ENCODE measurements at regions not wholly inside any gene's neighbourhood (a gene's known extent, or its start where the extent isn't known, plus 50 kb on each side); places are given as distances from the start of the nearest gene placed in this dataset.

DNA sequence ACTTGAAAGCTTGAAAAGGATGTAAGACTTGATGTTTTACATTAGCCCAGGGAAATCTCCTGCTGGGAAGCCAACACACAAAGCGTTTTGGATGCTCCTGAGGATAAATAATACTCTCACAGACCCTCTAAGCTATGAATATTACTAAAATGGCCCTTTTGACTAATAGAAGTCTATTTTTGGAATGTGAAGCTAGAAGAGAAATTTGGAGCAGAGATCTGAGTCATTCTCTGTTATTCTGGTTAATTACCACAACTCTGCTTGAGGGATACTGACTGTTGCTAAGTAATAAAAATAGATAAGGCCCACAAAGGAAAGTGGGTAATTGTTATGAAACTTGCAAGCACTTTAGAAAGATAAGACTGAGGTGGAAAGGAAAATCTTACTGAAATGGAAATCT is 346.2 kb upstream of the STXBP6 start:
- H3K27me3 ChIP-seq (replicated peaks; ENCODE audit: insufficient read depth) = no peaks in the 10 kb centered on the region
- H3K36me3 ChIP-seq = no peaks in the 10 kb centered on the region
- TF ChIP-seq, protein P1, sequence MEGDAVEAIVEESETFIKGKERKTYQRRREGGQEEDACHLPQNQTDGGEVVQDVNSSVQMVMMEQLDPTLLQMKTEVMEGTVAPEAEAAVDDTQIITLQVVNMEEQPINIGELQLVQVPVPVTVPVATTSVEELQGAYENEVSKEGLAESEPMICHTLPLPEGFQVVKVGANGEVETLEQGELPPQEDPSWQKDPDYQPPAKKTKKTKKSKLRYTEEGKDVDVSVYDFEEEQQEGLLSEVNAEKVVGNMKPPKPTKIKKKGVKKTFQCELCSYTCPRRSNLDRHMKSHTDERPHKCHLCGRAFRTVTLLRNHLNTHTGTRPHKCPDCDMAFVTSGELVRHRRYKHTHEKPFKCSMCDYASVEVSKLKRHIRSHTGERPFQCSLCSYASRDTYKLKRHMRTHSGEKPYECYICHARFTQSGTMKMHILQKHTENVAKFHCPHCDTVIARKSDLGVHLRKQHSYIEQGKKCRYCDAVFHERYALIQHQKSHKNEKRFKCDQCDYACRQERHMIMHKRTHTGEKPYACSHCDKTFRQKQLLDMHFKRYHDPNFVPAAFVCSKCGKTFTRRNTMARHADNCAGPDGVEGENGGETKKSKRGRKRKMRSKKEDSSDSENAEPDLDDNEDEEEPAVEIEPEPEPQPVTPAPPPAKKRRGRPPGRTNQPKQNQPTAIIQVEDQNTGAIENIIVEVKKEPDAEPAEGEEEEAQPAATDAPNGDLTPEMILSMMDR (IDR thresholded peaks at IDR 0.05) = no peak
- no peak for ATAC-seq (ENCODE audit: insufficient number of reproducible peaks, low FRiP score, low read depth)
- H3K27ac ChIP-seq = no peak overlapping the region
- H3K9me3 ChIP-seq = no peaks in the 10 kb centered on the region
- H3K4me1 ChIP-seq (ENCODE audit: control insufficient read depth in 1 of 2, low read depth in 2 of 2) = no peaks in the 10 kb centered on the region
- no peak overlapping the region for H3K4me3 ChIP-seq
- DNase-seq (ENCODE audit: low spot score) = no peak

DNA sequence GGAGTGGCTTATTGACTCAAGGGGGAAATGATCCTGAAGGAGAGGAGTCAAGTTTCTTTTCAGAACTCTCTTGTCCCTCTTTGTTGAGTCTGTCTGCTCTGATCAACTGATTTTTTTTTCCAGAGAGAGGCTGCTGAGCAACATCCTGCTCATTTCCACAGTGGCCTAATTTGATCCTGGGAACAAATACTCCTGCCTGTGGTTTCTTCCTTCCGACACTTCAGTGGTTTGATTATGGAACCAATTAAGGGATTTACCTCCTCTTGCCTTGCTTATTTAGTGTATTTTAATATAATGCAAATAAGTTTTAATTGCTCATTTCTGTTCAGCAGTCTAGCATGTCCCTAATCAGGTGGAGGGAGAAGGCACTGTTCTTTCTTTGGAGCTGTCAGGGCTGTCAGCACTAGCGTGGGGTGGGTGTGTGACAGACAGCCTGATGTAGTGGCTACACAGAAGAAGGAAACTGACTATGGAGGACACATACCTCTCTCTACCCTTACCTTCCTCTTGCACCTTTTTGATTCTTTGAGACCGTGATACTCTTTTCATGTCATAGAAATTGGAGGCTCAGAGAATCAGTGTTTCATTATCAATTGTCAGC is 344.9 kb upstream of the STXBP6 start:
- H3K4me3 ChIP-seq = no peak overlapping the region
- ATAC-seq (ENCODE audit: insufficient number of reproducible peaks, low FRiP score, low read depth) (no peak), DNase-seq (ENCODE audit: low spot score) (no peak)
- no peak overlapping the region for H3K27ac ChIP-seq
- no peaks in the 10 kb centered on the region for H3K27me3 ChIP-seq (replicated peaks; ENCODE audit: insufficient read depth)
- TF ChIP-seq, protein P1 (IDR thresholded peaks at IDR 0.05) = no peak
- no peaks in the 10 kb centered on the region for H3K4me1 ChIP-seq (ENCODE audit: control insufficient read depth in 1 of 2, low read depth in 2 of 2)
- H3K36me3 ChIP-seq = no peaks in the 10 kb centered on the region
- no peaks in the 10 kb centered on the region for H3K9me3 ChIP-seq

DNA sequence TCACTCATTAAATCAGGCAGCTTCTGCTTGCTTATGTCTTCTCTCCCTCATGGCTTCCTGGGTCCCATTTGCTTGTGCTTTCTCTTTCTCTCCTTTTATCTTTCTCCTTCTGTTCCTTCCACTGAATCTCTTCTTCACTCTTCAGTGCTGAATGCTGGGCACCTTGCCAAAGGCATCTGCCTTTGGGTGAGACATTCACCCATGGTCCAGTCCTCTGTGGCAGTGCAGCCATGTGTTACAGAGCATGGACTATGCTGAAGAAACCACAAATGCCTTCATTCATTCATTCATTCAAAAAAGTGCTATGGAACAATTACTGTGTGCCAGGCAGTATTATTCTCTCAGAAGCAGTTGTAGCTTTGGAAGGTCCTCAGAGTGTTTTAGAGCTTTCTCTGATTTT is 344.4 kb upstream of the STXBP6 start:
- ATAC-seq (ENCODE audit: insufficient number of reproducible peaks, low FRiP score, low read depth) = no peak
- Histone ChIP-seq H3K36me3 (no peaks in the 10 kb centered on the region), H3K4me1 (ENCODE audit: control insufficient read depth in 1 of 2, low read depth in 2 of 2) (no peaks in the 10 kb centered on the region), H3K4me3 (no peak overlapping the region), H3K9me3 (no peaks in the 10 kb centered on the region), H3K27me3 (replicated peaks; ENCODE audit: insufficient read depth) (no peaks in the 10 kb centered on the region), H3K27ac (no peak overlapping the region)
- TF ChIP-seq, protein P1 (IDR thresholded peaks at IDR 0.05) = no peak
- DNase-seq (ENCODE audit: low spot score) = no peak

DNA sequence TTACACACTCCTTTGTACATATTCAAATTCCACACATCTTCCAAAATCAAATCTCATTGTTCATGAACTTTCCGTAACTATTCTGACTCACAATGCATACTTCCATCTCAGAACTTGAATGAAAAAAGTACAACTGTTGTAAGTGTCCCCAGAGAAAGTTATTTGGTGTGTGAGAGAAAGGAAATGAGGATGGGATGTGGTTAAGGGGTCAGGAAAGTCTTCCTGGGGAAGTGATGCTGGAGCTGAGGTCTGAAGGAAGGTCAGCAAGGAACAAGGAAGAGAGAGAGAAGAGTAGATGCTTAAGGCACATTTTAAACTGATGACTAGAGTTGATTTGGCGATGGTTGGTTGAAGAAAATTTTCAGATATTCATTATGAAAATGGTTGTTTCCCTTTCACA is 340.0 kb upstream of the STXBP6 start:
- TF ChIP-seq, protein P1 (IDR thresholded peaks at IDR 0.05) = no peak
- no peak for ATAC-seq (ENCODE audit: insufficient number of reproducible peaks, low FRiP score, low read depth)
- H3K27ac ChIP-seq = no peak overlapping the region

DNA sequence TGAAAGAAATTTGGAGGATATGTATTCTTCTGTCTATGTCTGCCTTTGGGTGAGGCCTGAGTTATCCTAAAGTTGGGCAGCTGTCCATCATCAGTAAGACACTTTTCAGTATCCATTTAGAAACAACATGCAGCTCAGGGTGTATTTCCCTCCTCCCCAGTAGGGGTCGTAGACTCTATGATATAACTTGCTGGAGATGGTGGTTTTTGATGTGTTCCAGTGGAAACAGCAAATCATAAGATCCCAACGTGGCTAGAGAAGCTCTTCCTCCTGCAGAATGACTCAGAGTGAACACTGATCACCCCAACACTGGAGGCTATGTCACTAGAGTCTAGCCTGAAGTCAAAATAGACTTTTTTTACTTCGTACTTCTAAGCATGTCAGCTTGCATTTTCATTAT is 331.6 kb upstream of the STXBP6 start:
- DNase-seq (ENCODE audit: low spot score) (no peak), ATAC-seq (ENCODE audit: insufficient number of reproducible peaks, low FRiP score, low read depth) (no peak)
- Histone ChIP-seq H3K4me1 (ENCODE audit: control insufficient read depth in 1 of 2, low read depth in 2 of 2) (no peaks in the 10 kb centered on the region), H3K36me3 (no peaks in the 10 kb centered on the region), H3K4me3 (no peak overlapping the region), H3K27me3 (replicated peaks; ENCODE audit: insufficient read depth) (no peaks in the 10 kb centered on the region), H3K9me3 (no peaks in the 10 kb centered on the region), H3K27ac (no peak overlapping the region)
- TF ChIP-seq, protein P1 (IDR thresholded peaks at IDR 0.05) = no peak

More for the DNA sequence above, 340.0 kb upstream of the STXBP6 start:
- H3K4me1 ChIP-seq (ENCODE audit: control insufficient read depth in 1 of 2, low read depth in 2 of 2) = no peaks in the 10 kb centered on the region
- no peaks in the 10 kb centered on the region for H3K36me3 ChIP-seq
- H3K4me3 ChIP-seq = no peak overlapping the region
- no peaks in the 10 kb centered on the region for H3K27me3 ChIP-seq (replicated peaks; ENCODE audit: insufficient read depth)
- H3K9me3 ChIP-seq = no peaks in the 10 kb centered on the region
- no peak for DNase-seq (ENCODE audit: low spot score)

Data from thoracic aorta (tissue), 2 donors.